ENCODE measurements at regions not wholly inside any gene's neighbourhood (a gene's known extent, or its start where the extent isn't known, plus 50 kb on each side); places are given as distances from the start of the nearest gene placed in this dataset.

GRCh38 chr1:61602663-61603062 is 122.3 kb downstream of the TM2D1 start:
- TF ChIP-seq CTCF (IDR thresholded peaks at IDR 0.05; ENCODE audit: borderline replicate concordance, extremely low read depth, low read length, poor library complexity, severe bottlenecking) = no peak
- TF ChIP-seq EZH2 (IDR thresholded peaks at IDR 0.05; ENCODE audit: borderline replicate concordance, low read depth, low read length, severe bottlenecking) = no peak

GRCh38 chr1:61597601-61598000 is 127.3 kb downstream of the TM2D1 start:
- no peak overlapping the region for H3K27ac ChIP-seq (ENCODE audit: low read length)
- TF ChIP-seq EZH2 (IDR thresholded peaks at IDR 0.05; ENCODE audit: borderline replicate concordance, low read depth, low read length, severe bottlenecking) (no peak), CTCF (IDR thresholded peaks at IDR 0.05; ENCODE audit: borderline replicate concordance, extremely low read depth, low read length, poor library complexity, severe bottlenecking) (no peak)
- H3K36me3 ChIP-seq (ENCODE audit: insufficient read depth, low read length) = no peaks in the 10 kb centered on the region
- H3K9ac ChIP-seq (ENCODE audit: low read depth, low read length) = no peak overlapping the region
- no peaks in the 10 kb centered on the region for H3K27me3 ChIP-seq (ENCODE audit: insufficient read depth, low read length, poor library complexity)
- H3K4me3 ChIP-seq (ENCODE audit: low read depth in 1 of 2, low read length in 2 of 2) = no peak overlapping the region
- H2AFZ ChIP-seq (ENCODE audit: low read depth, low read length) = no peak overlapping the region
- H3K4me1 ChIP-seq (ENCODE audit: insufficient read depth, low read length) = no peaks in the 10 kb centered on the region
- no peak for DNase-seq
- no peaks in the 10 kb centered on the region for H3K79me2 ChIP-seq (ENCODE audit: insufficient read depth, low read length)
- H3K9me3 ChIP-seq (ENCODE audit: insufficient read depth, low read length, severe bottlenecking) = no peaks in the 10 kb centered on the region
- H3K4me2 ChIP-seq (ENCODE audit: insufficient read depth, low read length) = no peak overlapping the region
- no peak for ATAC-seq (ENCODE audit: insufficient read depth, low read depth)
- H4K20me1 ChIP-seq (ENCODE audit: insufficient read depth, low read length) = no peaks in the 10 kb centered on the region

More at GRCh38 chr1:61602663-61603062, 122.3 kb downstream of the TM2D1 start:
- DNase-seq = no peak
- Histone ChIP-seq H3K36me3 (ENCODE audit: insufficient read depth, low read length) (no peaks in the 10 kb centered on the region), H3K9ac (ENCODE audit: low read depth, low read length) (no peak overlapping the region), H3K79me2 (ENCODE audit: insufficient read depth, low read length) (no peaks in the 10 kb centered on the region), H4K20me1 (ENCODE audit: insufficient read depth, low read length) (no peaks in the 10 kb centered on the region), H2AFZ (ENCODE audit: low read depth, low read length) (no peak overlapping the region), H3K27ac (ENCODE audit: low read length) (no peak overlapping the region), H3K4me2 (ENCODE audit: insufficient read depth, low read length) (no peak overlapping the region), H3K4me1 (ENCODE audit: insufficient read depth, low read length) (no peaks in the 10 kb centered on the region), H3K9me3 (ENCODE audit: insufficient read depth, low read length, severe bottlenecking) (no peaks in the 10 kb centered on the region), H3K4me3 (ENCODE audit: low read depth in 1 of 2, low read length in 2 of 2) (no peak overlapping the region), H3K27me3 (ENCODE audit: insufficient read depth, low read length, poor library complexity) (no peaks in the 10 kb centered on the region)
- ATAC-seq (ENCODE audit: insufficient read depth, low read depth) = no peak

- H3K4me1 ChIP-seq (ENCODE audit: insufficient read depth, low read length) = no peaks in the 10 kb centered on the region
- H3K9me3 ChIP-seq (ENCODE audit: insufficient read depth, low read length, severe bottlenecking) = no peaks in the 10 kb centered on the region
- TF ChIP-seq EZH2 (IDR thresholded peaks at IDR 0.05; ENCODE audit: borderline replicate concordance, low read depth, low read length, severe bottlenecking) = no peak
- TF ChIP-seq CTCF (IDR thresholded peaks at IDR 0.05; ENCODE audit: borderline replicate concordance, extremely low read depth, low read length, poor library complexity, severe bottlenecking) = no peak
- no peak overlapping the region for H3K27ac ChIP-seq (ENCODE audit: low read length)
- no peaks in the 10 kb centered on the region for H3K36me3 ChIP-seq (ENCODE audit: insufficient read depth, low read length)
- no peaks in the 10 kb centered on the region for H3K27me3 ChIP-seq (ENCODE audit: insufficient read depth, low read length, poor library complexity)
- no peak overlapping the region for H3K9ac ChIP-seq (ENCODE audit: low read depth, low read length)
- H3K79me2 ChIP-seq (ENCODE audit: insufficient read depth, low read length) = no peaks in the 10 kb centered on the region
- ATAC-seq (ENCODE audit: insufficient read depth, low read depth) (no peak), DNase-seq (no peak)
- H3K4me2 ChIP-seq (ENCODE audit: insufficient read depth, low read length) = no peak overlapping the region
- H4K20me1 ChIP-seq (ENCODE audit: insufficient read depth, low read length) = no peaks in the 10 kb centered on the region
- no peak overlapping the region for H2AFZ ChIP-seq (ENCODE audit: low read depth, low read length)
- H3K4me3 ChIP-seq (ENCODE audit: low read depth in 1 of 2, low read length in 2 of 2) = no peak overlapping the region
Observed at GRCh38 chr1:61593331-61593730, 131.6 kb downstream of the TM2D1 start.

GRCh38 chr1:61591351-61591750 is 133.6 kb downstream of the TM2D1 start:
- no peaks in the 10 kb centered on the region for H3K79me2 ChIP-seq (ENCODE audit: insufficient read depth, low read length)
- TF ChIP-seq EZH2 (IDR thresholded peaks at IDR 0.05; ENCODE audit: borderline replicate concordance, low read depth, low read length, severe bottlenecking) (no peak), CTCF (IDR thresholded peaks at IDR 0.05; ENCODE audit: borderline replicate concordance, extremely low read depth, low read length, poor library complexity, severe bottlenecking) (no peak)
- no peak overlapping the region for H3K4me2 ChIP-seq (ENCODE audit: insufficient read depth, low read length)
- H3K4me3 ChIP-seq (ENCODE audit: low read depth in 1 of 2, low read length in 2 of 2) = no peak overlapping the region
- no peaks in the 10 kb centered on the region for H3K9me3 ChIP-seq (ENCODE audit: insufficient read depth, low read length, severe bottlenecking)
- no peak for ATAC-seq (ENCODE audit: insufficient read depth, low read depth)
- no peak overlapping the region for H2AFZ ChIP-seq (ENCODE audit: low read depth, low read length)
- no peaks in the 10 kb centered on the region for H3K36me3 ChIP-seq (ENCODE audit: insufficient read depth, low read length)
- no peak for DNase-seq
- H3K27me3 ChIP-seq (ENCODE audit: insufficient read depth, low read length, poor library complexity) = no peaks in the 10 kb centered on the region
- H4K20me1 ChIP-seq (ENCODE audit: insufficient read depth, low read length) = no peaks in the 10 kb centered on the region
- no peaks in the 10 kb centered on the region for H3K4me1 ChIP-seq (ENCODE audit: insufficient read depth, low read length)
- no peak overlapping the region for H3K27ac ChIP-seq (ENCODE audit: low read length)
- no peak overlapping the region for H3K9ac ChIP-seq (ENCODE audit: low read depth, low read length)

All from DND-41 (cell line).